GM19351 (cell line): ENCODE measurements at regions not wholly inside any gene's neighbourhood (a gene's known extent, or its start where the extent isn't known, plus 50 kb on each side); places are given as distances from the start of the nearest gene placed in this dataset.
A peak's percentile ranks its signal among the peaks of the same experiment; 100 is the strongest.

Experiments used
- ATAC-seq: cut with Tn5 transposase; IDR thresholded peaks from one replicate; pipeline ENCODE4 v1.9.1; 2021; ENCODE audit warnings: mild to moderate bottlenecking, moderate library complexity; ENCODE audit not compliant: unreplicated experiment

GRCh38 chr1:81351864-81352263 is 448.9 kb upstream of the ADGRL2 start:
- no peak for ATAC-seq

GRCh38 chr1:81349194-81349965 is 451.4 kb upstream of the ADGRL2 start:
- no peak for ATAC-seq

- ATAC-seq, result no peak
Observed at GRCh38 chr1:81345110-81345509, 455.6 kb upstream of the ADGRL2 start.

GRCh38 chr1:81340239-81340638 is 460.5 kb upstream of the ADGRL2 start:
- no peak for ATAC-seq

GRCh38 chr1:81337226-81337625 is 463.5 kb upstream of the ADGRL2 start:
- no peak for ATAC-seq

GRCh38 chr1:81335876-81336275 is 464.9 kb upstream of the ADGRL2 start:
- ATAC-seq, result no peak

GRCh38 chr1:81330521-81330920 is 470.2 kb upstream of the ADGRL2 start:
- no peak for ATAC-seq

- no peak for ATAC-seq
Observed at GRCh38 chr1:81330111-81330510, 470.6 kb upstream of the ADGRL2 start.

GRCh38 chr1:81329041-81329440 is 471.7 kb upstream of the ADGRL2 start:
- no peak for ATAC-seq

- no peak for ATAC-seq
Observed at GRCh38 chr1:81327743-81328142, 473.0 kb upstream of the ADGRL2 start.

- ATAC-seq, result no peak
Observed at GRCh38 chr1:81327103-81327710, 473.5 kb upstream of the ADGRL2 start.

- no peak for ATAC-seq
Observed at GRCh38 chr1:81326212-81326611, 474.5 kb upstream of the ADGRL2 start.

GRCh38 chr1:81325397-81325796 is 475.3 kb upstream of the ADGRL2 start:
- no peak for ATAC-seq

GRCh38 chr1:81323862-81324261 is 476.9 kb upstream of the ADGRL2 start:
- ATAC-seq, result no peak

- no peak for ATAC-seq
Observed at GRCh38 chr1:81317191-81317590, 483.5 kb upstream of the ADGRL2 start.

GRCh38 chr1:81314513-81315233 is 486.1 kb upstream of the ADGRL2 start:
- ATAC-seq, result no peak

GRCh38 chr1:81313289-81313688 is 487.4 kb upstream of the ADGRL2 start:
- no peak for ATAC-seq

GRCh38 chr1:81312272-81312754 is 488.4 kb upstream of the ADGRL2 start:
- ATAC-seq, result no peak

- no peak for ATAC-seq
Observed at GRCh38 chr1:81310250-81310649, 490.5 kb upstream of the ADGRL2 start.

GRCh38 chr1:81308191-81308590 is 492.5 kb upstream of the ADGRL2 start:
- no peak for ATAC-seq

- no peak for ATAC-seq
Observed at GRCh38 chr1:81307786-81308185, 492.9 kb upstream of the ADGRL2 start.

GRCh38 chr1:81305997-81306452 is 494.7 kb upstream of the ADGRL2 start:
- peak; percentile 89 for ATAC-seq
